GM23338 (cell line): ENCODE measurements at regions not wholly inside any gene's neighbourhood (a gene's known extent, or its start where the extent isn't known, plus 50 kb on each side); places are given as distances from the start of the nearest gene placed in this dataset.

Source experiments
- ATAC-seq: fragments of 200-7000 bp; cut with Tn5 transposase; 3 replicates; pipeline ENCODE4 v1.9.1; 2020
- DNase-seq: peaks from one replicate; pipeline ENCODE4 v3.0.0-alpha.2; 2015; ENCODE audit warnings: low spot score
- H2AFZ ChIP-seq: fragments of 200-600 bp; sonication (generic); 2 replicates; pipeline ENCODE4 v1.8.0; 2016; ENCODE audit warnings: antibody characterized with exemption, mild to moderate bottlenecking, moderate library complexity
- H3F3A ChIP-seq: fragments of 200-600 bp; sonication (generic); replicated peaks from 2 replicates; pipeline ENCODE4 v1.8.0; 2017; ENCODE audit warnings: antibody characterized with exemption, mixed run types, low read depth
- H3K27ac ChIP-seq: fragments of 200-600 bp; sonication (generic); 2 replicates; pipeline ENCODE4 v1.6.1; 2016; ENCODE audit warnings: low read depth
- H3K27me3 ChIP-seq: fragments of 200-600 bp; sonication (generic); 2 replicates; pipeline ENCODE4 v1.8.0; 2016; ENCODE audit warnings: mild to moderate bottlenecking, mixed run types, moderate library complexity; ENCODE audit not compliant: insufficient read depth
- H3K36me3 ChIP-seq: fragments of 200-600 bp; sonication (generic); 2 replicates; pipeline ENCODE4 v1.8.0; 2016; ENCODE audit warnings: mild to moderate bottlenecking; ENCODE audit not compliant: insufficient read depth
- H3K4me1 ChIP-seq: fragments of 200-600 bp; sonication (generic); 2 replicates; pipeline ENCODE4 v1.8.0; 2016; ENCODE audit warnings: mild to moderate bottlenecking, moderate library complexity; ENCODE audit not compliant: insufficient read depth
- H3K4me2 ChIP-seq: fragments of 200-600 bp; sonication (generic); 2 replicates; pipeline ENCODE4 v1.7.1; 2017; ENCODE audit warnings: mixed run types
- H3K4me3 ChIP-seq: fragments of 200-600 bp; sonication (generic); 2 replicates; pipeline ENCODE4 v1.6.1; 2016; ENCODE audit warnings: mixed run types
- H3K79me2 ChIP-seq: fragments of 200-600 bp; sonication (generic); replicated peaks from 2 replicates; pipeline ENCODE4 v1.8.0; 2017; ENCODE audit warnings: mild to moderate bottlenecking; ENCODE audit not compliant: insufficient read depth
- H3K9me2 ChIP-seq: fragments of 200-600 bp; sonication (generic); 2 replicates; pipeline ENCODE4 v1.8.0; 2017; ENCODE audit not compliant: insufficient read depth
- H4K20me1 ChIP-seq: fragments of 200-600 bp; sonication (generic); replicated peaks from 2 replicates; pipeline ENCODE4 v1.8.0; 2017; ENCODE audit warnings: mild to moderate bottlenecking; ENCODE audit not compliant: insufficient read depth
- H3K27ac Mint-ChIP-seq: 2 replicates; pipeline ENCODE4 v1.8.0; 2020; ENCODE audit warnings: inconsistent platforms, mild to moderate bottlenecking, moderate library complexity, mixed read lengths
- H3K27me3 Mint-ChIP-seq: 3 replicates; pipeline ENCODE4 v1.8.0; 2022; ENCODE audit warnings: low read depth, mild to moderate bottlenecking, moderate library complexity, mixed read lengths, inconsistent platforms; ENCODE audit not compliant: insufficient read depth, poor library complexity
- H3K36me3 Mint-ChIP-seq: 3 replicates; pipeline ENCODE4 v1.8.0; 2021; ENCODE audit warnings: low read depth, mild to moderate bottlenecking, inconsistent platforms, moderate library complexity, mixed read lengths
- H3K4me1 Mint-ChIP-seq: 3 replicates; pipeline ENCODE4 v1.8.0; 2020; ENCODE audit warnings: mild to moderate bottlenecking, inconsistent platforms, mixed read lengths
- H3K4me3 Mint-ChIP-seq: 3 replicates; pipeline ENCODE4 v1.8.0; 2021; ENCODE audit warnings: moderate library complexity, mild to moderate bottlenecking, inconsistent platforms, mixed read lengths
- H3K9me3 Mint-ChIP-seq: 3 replicates; pipeline ENCODE4 v1.8.0; 2020; ENCODE audit warnings: moderate library complexity, mild to moderate bottlenecking, inconsistent platforms, mixed read lengths
- CREB1 ChIP-seq: fragments of 250-450 bp; sonication (Bioruptor Pico); IDR thresholded peaks from 2 replicates; pipeline ENCODE4 v1.5.0; 2020; ENCODE audit warnings: low read depth, mild to moderate bottlenecking, moderate library complexity
- CTCF ChIP-seq, 2 experiments: fragments of 200-600 bp in 1 of 2; sonication (generic) in 1 of 2; conservative IDR thresholded peaks; 2 replicates each; pipeline versions ENCODE4 v1.5.1 to v1.6.1; 2016 to 2017; ENCODE audit warnings: antibody characterized with exemption in 2 of 2, low read depth in 2 of 2, mild to moderate bottlenecking in 2 of 2, moderate library complexity in 1 of 2
- ETS1 ChIP-seq: IDR thresholded peaks from 2 replicates; pipeline ENCODE4 v1.6.1; 2016; ENCODE audit warnings: antibody characterized with exemption
- EZH2 ChIP-seq: fragments of 200-600 bp; sonication (generic); IDR thresholded peaks from one replicate; pipeline ENCODE4 v1.8.0; 2017; ENCODE audit warnings: antibody characterized with exemption, mild to moderate bottlenecking, low read depth; ENCODE audit not compliant: unreplicated experiment
- EZH2phosphoT487 ChIP-seq: fragments of 200-600 bp; sonication (generic); IDR thresholded peaks from one replicate; pipeline ENCODE4 v1.8.1; 2018; ENCODE audit warnings: antibody characterized with exemption; ENCODE audit not compliant: unreplicated experiment
- JUNB ChIP-seq: IDR thresholded peaks from one replicate; pipeline ENCODE4 v1.6.1; 2016; ENCODE audit warnings: antibody characterized with exemption; ENCODE audit not compliant: unreplicated experiment
- NANOG ChIP-seq: IDR thresholded peaks from 2 replicates; pipeline ENCODE4 v1.6.1; 2016; ENCODE audit warnings: antibody characterized with exemption, borderline replicate concordance
- POLR2AphosphoS5 ChIP-seq: IDR thresholded peaks from 2 replicates; pipeline ENCODE4 v1.6.1; 2016; ENCODE audit warnings: antibody characterized with exemption, low read depth
- STAT1 ChIP-seq: IDR thresholded peaks from one replicate; pipeline ENCODE4 v1.6.1; 2016; ENCODE audit warnings: antibody characterized with exemption; ENCODE audit not compliant: unreplicated experiment
- ZNF114 ChIP-seq: fragments of 250-450 bp; sonication (Bioruptor Pico); IDR thresholded peaks from 2 replicates; pipeline ENCODE4 v1.5.0; 2020; ENCODE audit warnings: mild to moderate bottlenecking, moderate library complexity
- ZNF331 ChIP-seq: fragments of 250-450 bp; sonication (Bioruptor Pico); IDR thresholded peaks from 2 replicates; pipeline ENCODE4 v1.5.0; 2020; ENCODE audit warnings: low read depth, mild to moderate bottlenecking, moderate library complexity
- ZNF462 ChIP-seq: fragments of 250-450 bp; sonication (Bioruptor Pico); IDR thresholded peaks from 2 replicates; pipeline ENCODE4 v1.5.0; 2020; ENCODE audit warnings: mild to moderate bottlenecking, moderate library complexity
- TF ChIP-seq, protein P1 (sequence below): IDR thresholded peaks from one replicate; pipeline ENCODE4 v1.6.1; 2018; ENCODE audit warnings: antibody characterized with exemption; ENCODE audit not compliant: unreplicated experiment

DNA sequence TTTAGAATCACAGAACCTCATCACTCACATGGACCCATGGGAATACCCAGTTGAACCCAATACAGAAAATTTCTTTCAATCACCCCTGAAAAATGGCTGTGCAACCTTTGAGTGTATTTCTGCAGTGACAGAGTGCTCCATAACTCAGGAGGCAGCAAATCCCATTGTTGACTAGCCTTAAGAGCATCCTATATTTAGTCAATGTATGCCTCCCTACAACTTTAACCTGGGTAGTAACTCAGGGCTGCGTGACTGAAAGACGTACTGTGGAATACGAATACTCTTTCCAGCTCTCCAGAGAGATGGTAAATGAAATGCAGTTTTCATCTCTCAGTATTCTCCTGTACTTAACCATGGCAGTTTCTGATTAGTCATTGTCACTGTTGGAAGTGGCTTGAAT lies 573.0 kb upstream of the POM121L12 start:
- no peak overlapping the region for H2AFZ ChIP-seq
- H3K9me2 ChIP-seq: peaks cover 10% of the 10 kb centered on the region
- H3K4me1 ChIP-seq: no peaks in the 10 kb centered on the region
- no peak overlapping the region for H3K4me2 ChIP-seq
- ATAC-seq: no peak
- TF ChIP-seq EZH2 (no peak), ZNF114 (no peak), ETS1 (no peak), JUNB (no peak), CREB1 (CRISPR knock-in tag) (no peak), NANOG (no peak), ZNF462 (no peak), EZH2phosphoT487 (no peak), POLR2AphosphoS5 (no peak), CTCF (conservative IDR thresholded peaks at IDR 0.05; ENCODE audit: low read depth in 2 of 2) (no peak), STAT1 (no peak), ZNF331 (CRISPR knock-in tag) (no peak)
- TF ChIP-seq, protein P1, sequence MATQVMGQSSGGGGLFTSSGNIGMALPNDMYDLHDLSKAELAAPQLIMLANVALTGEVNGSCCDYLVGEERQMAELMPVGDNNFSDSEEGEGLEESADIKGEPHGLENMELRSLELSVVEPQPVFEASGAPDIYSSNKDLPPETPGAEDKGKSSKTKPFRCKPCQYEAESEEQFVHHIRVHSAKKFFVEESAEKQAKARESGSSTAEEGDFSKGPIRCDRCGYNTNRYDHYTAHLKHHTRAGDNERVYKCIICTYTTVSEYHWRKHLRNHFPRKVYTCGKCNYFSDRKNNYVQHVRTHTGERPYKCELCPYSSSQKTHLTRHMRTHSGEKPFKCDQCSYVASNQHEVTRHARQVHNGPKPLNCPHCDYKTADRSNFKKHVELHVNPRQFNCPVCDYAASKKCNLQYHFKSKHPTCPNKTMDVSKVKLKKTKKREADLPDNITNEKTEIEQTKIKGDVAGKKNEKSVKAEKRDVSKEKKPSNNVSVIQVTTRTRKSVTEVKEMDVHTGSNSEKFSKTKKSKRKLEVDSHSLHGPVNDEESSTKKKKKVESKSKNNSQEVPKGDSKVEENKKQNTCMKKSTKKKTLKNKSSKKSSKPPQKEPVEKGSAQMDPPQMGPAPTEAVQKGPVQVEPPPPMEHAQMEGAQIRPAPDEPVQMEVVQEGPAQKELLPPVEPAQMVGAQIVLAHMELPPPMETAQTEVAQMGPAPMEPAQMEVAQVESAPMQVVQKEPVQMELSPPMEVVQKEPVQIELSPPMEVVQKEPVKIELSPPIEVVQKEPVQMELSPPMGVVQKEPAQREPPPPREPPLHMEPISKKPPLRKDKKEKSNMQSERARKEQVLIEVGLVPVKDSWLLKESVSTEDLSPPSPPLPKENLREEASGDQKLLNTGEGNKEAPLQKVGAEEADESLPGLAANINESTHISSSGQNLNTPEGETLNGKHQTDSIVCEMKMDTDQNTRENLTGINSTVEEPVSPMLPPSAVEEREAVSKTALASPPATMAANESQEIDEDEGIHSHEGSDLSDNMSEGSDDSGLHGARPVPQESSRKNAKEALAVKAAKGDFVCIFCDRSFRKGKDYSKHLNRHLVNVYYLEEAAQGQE: no peak
- no peak overlapping the region for H3K4me3 Mint-ChIP-seq
- no peaks in the 10 kb centered on the region for H3K36me3 ChIP-seq
- no peaks in the 10 kb centered on the region for H3K36me3 Mint-ChIP-seq
- no peak overlapping the region for H3K27ac Mint-ChIP-seq
- no peaks in the 10 kb centered on the region for H3K27me3 Mint-ChIP-seq
- no peaks in the 10 kb centered on the region; the same call in 2 of the 3 replicates for H3K9me3 Mint-ChIP-seq
- no peaks in the 10 kb centered on the region for H3F3A ChIP-seq
- no peak overlapping the region for H3K27ac ChIP-seq
- no peaks in the 10 kb centered on the region for H3K79me2 ChIP-seq
- H4K20me1 ChIP-seq: no peaks in the 10 kb centered on the region
- H3K4me1 Mint-ChIP-seq: no peaks in the 10 kb centered on the region
- H3K4me3 ChIP-seq: no peak overlapping the region
- no peak for DNase-seq
- H3K27me3 ChIP-seq: no peaks in the 10 kb centered on the region
